ENCODE measurements at regions not wholly inside any gene's neighbourhood (a gene's known extent, or its start where the extent isn't known, plus 50 kb on each side); places are given as distances from the start of the nearest gene placed in this dataset.
"Not testable (repeated sequence)": the region's sequence is repeated elsewhere in the genome, so short reads cannot be mapped to it uniquely, and the experiment has no call there.

DNA sequence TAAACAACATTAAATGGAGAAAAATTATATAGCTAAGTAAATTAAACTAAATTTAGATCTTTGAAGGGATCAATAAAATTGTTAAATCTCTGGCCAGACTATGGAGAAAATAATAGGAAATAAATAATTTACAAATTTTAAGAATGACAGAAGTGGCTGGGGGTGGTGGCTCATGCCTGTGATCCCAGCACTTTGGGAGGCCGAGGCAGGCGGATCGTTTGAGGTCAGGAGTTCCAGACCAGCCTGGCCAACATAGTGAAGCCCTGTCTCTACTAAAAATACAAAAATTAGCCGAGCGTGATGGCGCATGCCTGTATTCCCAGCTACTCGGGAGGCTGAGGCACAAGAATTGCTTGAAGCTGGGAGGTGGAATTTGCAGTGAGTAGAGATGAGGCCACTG is 58.6 kb upstream of the ANKRD20A1 start:
- not testable (repeated sequence) for TF ChIP-seq CTCF (conservative IDR thresholded peaks at IDR 0.05; ENCODE audit: low read depth, low read length); CHD1 (IDR thresholded peaks at IDR 0.05; ENCODE audit: low read depth, low read length); CEBPB (IDR thresholded peaks at IDR 0.05; ENCODE audit: low read depth, low read length); MXI1 (IDR thresholded peaks at IDR 0.05; ENCODE audit: borderline replicate concordance, low read depth, low read length); RCOR1 (IDR thresholded peaks at IDR 0.05; ENCODE audit: insufficient replicate concordance, low read length); POLR2A (IDR thresholded peaks at IDR 0.05; ENCODE audit: low read depth, low read length); SMC3 (IDR thresholded peaks at IDR 0.05; ENCODE audit: low read depth, low read length); RAD21 (IDR thresholded peaks at IDR 0.05; ENCODE audit: low read length)

All from IMR-90 (cell line).